Body of pancreas (tissue), 4 donors: ENCODE measurements at regions not wholly inside any gene's neighbourhood (a gene's known extent, or its start where the extent isn't known, plus 50 kb on each side); places are given as distances from the start of the nearest gene placed in this dataset.

Source experiments
- POLR2A ChIP-seq, 3 donors: fragments of 450-650 bp; IDR thresholded peaks; one replicate each; pipeline ENCODE4 v1.6.1; 2016; ENCODE audit warnings: antibody characterized with exemption in 3 of 3, mild to moderate bottlenecking in 2 of 3
- TF ChIP-seq, protein P1 (sequence below), 7 experiments: fragments of 450-650 bp in 4 of 7; fragments of 200-600 bp in 3 of 7; sonication (generic) in 3 of 7; IDR thresholded peaks; one replicate each; pipeline ENCODE4 v1.5.1; 2016 to 2019; ENCODE audit warnings: antibody characterized with exemption in 7 of 7

DNA sequence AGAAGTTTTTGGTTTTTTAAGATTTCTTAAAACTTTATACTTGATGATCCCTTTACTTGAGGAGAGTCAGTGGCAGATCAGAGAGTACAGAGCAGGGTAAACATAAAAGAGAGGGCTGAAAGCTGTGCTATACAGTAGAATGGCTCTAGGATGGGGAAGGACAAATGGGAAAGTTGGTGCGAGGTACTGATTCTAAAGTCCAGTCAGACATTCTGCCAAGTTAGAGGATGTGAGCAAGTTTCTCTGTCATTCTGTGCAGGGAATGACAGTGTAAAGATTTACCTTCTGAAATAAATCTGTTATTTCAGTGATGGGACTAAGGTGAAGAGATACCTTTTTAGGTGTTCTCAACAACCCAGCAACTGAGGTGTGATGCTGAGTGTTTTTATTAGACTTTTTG lies 100.1 kb upstream of the GBE1 start:
- TF ChIP-seq, protein P1, sequence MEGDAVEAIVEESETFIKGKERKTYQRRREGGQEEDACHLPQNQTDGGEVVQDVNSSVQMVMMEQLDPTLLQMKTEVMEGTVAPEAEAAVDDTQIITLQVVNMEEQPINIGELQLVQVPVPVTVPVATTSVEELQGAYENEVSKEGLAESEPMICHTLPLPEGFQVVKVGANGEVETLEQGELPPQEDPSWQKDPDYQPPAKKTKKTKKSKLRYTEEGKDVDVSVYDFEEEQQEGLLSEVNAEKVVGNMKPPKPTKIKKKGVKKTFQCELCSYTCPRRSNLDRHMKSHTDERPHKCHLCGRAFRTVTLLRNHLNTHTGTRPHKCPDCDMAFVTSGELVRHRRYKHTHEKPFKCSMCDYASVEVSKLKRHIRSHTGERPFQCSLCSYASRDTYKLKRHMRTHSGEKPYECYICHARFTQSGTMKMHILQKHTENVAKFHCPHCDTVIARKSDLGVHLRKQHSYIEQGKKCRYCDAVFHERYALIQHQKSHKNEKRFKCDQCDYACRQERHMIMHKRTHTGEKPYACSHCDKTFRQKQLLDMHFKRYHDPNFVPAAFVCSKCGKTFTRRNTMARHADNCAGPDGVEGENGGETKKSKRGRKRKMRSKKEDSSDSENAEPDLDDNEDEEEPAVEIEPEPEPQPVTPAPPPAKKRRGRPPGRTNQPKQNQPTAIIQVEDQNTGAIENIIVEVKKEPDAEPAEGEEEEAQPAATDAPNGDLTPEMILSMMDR (IDR thresholded peaks at IDR 0.05), result no peak
- TF ChIP-seq POLR2A (IDR thresholded peaks at IDR 0.05), result no peak
